ENCODE measurements at regions not wholly inside any gene's neighbourhood (a gene's known extent, or its start where the extent isn't known, plus 50 kb on each side); places are given as distances from the start of the nearest gene placed in this dataset.

GRCh38 chr4:123218981-123219380, 177.6 kb upstream of the SPRY1 start:
- TF ChIP-seq CTCF (IDR thresholded peaks at IDR 0.05) (no peak), POLR2A (IDR thresholded peaks at IDR 0.05) (no peak)
